Embryonic facial prominence (tissue), 1 donor: ENCODE measurements at regions not wholly inside any gene's neighbourhood (a gene's known extent, or its start where the extent isn't known, plus 50 kb on each side); places are given as distances from the start of the nearest gene placed in this dataset.

Experiments
- DNase-seq: peaks from one replicate; pipeline ENCODE4 v3.0.0-alpha.2; 2016; ENCODE audit errors: extremely low spot score

DNA sequence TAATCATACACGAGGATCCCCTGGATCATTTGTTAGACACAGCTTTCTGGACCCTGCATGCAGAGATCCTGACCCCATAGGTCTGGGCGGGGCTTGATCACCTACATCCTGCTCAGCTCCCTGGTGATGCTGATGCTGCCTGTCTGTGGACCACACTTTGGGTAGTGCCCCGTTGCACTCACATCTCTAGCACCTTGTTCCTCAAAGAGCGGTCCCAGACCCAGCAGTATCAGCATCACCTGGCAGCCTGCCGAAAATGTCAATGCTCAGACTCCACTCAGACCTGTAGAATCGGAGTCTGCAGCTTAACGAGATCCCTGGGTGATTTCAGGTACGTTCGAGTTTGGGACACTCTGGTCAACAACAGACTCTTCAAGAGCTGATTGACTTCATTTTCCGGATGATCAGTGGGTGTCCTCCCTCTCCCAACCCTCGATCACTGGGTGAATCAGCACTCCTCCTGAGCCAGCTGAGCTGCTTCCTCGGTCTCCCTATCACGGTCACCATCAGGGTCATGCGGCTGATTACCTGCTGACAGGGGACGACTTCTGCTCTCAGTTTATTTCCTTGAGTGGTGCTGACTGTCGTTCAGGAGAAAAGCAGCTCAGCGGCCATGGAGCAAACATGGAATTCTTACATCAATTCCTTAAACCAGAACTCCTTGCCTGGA is 150.6 kb upstream of the RAB12 start:
- DNase-seq: no peak

DNA sequence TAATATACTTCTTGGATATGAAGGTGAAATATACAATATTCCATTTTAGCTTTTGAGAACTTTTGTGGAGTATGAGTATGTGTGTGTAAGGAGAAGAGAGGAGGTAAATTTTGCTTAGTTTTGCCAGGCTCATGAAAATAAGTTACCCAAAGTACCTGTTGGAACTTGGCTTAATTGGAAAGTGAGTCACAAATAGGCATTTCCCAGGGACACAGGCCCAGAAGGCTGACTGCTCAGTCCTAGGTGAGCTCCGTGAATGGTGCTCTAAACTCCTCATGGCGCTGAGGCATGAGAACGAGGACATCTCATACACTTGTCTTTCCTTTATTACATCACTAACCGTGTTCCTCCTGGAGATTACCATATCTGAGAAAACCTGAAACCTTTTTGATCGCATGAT is 148.5 kb upstream of the RAB12 start:
- no peak for DNase-seq

DNA sequence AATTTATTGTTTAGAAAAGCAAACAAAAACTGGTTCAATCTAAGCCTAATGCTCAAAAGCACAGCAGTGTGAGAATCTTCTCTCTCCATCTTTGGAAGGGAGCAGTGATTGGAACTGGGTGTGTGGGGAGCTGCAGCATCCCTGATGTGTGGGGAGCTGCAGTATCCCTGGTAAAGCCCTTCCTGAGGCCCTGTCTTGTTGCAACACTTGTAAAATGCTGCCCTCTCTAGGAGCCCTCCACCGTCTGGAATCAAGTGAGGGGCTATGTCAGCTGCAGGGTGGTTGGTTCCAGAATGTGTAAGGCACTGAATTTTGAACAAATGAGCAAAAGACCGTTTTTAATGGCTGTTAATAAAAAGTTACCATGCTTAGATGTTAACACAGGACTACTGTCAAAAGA is 147.7 kb upstream of the RAB12 start:
- no peak for DNase-seq

DNA sequence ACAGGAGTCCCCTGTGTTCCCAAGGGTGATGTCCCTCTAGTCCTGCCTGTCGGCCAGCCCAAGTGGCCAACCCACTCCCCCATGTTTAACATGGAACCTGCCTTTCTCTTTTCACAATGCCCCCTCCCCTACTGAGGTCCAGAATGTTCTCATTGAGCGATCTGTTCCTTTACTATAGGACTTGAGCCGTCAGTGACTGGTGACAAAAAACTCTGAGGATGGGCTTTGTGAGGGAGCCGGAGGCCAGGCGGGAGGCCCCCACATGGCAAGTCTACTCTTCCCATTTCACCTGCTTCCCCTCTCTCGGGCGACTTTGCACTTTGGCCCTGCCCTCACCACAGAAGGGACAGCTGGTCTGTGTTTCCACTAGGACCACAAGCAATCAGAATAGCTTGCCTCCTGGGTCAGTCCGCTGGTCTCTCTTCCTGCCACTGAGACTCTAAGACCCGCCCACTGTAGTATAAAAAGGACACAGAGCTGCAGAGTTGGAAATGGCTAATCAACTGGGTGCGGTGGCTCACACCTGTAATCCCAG is 146.5 kb upstream of the RAB12 start:
- no peak for DNase-seq

DNA sequence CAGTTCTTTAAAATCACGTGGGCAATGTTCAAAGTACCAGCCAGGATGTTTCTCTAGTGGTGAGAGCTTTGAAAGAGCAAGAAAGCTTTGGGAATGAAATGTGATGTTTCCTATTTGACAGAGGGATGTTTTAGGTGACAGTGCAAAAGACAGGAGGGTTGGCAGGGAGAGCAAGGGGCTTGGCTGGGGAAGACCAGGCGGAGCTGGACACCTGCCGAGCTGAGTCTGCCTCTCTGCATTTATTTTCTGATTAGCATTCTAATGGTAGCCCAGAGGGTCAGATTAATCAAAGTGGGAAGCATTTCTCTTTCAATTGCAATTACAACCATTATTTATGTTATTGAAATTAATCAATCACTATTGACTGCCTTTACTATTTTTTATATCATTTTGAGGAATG is 145.4 kb upstream of the RAB12 start:
- no peak for DNase-seq

DNA sequence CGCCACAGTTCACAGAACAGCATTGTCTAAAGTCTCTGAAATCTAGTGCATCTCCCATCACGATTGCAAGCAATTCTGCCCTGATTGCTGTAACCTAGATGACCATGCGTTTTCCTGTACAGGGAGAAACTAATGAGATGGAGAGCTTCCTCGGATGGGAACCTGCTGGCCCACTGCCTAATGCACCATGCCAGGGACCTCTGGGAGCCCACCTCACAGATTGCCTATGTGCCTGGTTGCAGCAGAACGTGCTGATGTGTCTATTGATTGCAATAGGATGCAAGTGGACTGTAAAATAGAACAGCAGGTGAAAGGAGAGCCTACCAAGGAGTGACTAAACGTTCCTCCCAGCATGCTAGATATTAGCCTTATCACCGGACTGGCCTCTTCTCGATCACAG is 141.0 kb upstream of the RAB12 start:
- DNase-seq: no peak

DNA sequence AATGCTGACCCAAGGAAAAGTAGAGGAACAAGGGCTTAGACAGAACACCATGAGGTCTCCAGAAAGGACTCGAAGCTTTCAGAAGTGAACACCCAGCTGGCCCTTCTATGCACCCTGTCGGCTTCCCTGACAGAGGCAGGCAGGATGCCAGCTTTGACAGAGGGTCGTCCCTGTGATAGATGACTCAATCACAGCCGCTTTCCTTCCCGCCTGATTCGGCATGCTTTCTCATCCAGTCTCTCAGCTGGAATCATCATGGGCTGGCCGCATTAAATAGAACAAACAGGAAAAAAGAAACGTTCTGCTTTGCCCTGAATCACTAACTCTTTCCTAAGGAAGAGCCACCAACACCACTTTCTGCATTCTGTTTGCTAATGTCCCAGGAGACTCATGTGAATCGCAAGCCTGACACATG is 140.3 kb upstream of the RAB12 start:
- DNase-seq: no peak

DNA sequence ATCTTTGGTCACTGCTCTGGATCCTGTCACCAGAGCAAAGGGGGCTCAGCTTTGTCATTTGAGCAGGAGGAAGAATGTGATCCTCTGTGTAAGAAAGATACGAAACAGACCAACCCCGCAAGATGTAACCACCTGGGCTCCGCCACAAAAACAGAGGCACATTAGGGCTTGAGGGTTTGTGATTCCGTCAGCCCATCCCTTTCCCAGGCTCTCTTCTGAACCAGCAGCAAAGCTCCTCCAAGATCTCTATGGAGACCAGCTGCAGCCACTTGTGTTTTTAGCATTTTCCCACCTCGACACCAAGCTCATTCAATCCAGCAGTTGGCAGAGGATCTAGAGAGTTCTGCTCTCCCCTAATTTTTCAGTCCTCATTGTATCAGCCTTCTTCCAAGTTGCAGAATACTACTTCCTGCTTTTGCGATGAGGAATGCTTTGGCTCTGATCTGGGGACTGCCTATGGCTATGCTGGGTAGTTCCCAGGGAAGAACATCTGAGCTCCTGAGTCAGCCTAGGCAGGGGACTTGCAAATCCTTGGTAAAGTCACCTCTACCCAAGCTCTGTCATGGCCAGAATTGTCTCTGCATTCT is 139.6 kb upstream of the RAB12 start:
- no peak for DNase-seq

DNA sequence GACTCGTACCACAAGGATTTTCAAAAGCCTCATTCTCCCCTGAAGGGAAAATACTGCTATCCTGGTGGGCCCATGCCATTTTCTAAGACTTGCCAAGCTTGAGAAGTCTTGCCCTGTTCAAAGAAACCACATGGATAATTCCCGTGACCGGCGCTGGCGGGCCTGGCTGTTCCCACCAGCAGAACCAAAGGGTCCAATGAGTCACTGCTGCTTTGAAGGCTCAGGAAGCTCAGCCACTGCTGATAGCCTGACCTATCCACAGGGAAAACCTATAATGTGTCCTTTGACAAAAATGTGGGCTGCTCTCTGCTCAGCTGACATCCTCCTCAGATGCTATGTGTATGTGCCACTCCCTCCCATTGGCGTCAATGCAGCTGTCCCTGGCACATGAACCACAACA is 137.9 kb upstream of the RAB12 start:
- DNase-seq: no peak

DNA sequence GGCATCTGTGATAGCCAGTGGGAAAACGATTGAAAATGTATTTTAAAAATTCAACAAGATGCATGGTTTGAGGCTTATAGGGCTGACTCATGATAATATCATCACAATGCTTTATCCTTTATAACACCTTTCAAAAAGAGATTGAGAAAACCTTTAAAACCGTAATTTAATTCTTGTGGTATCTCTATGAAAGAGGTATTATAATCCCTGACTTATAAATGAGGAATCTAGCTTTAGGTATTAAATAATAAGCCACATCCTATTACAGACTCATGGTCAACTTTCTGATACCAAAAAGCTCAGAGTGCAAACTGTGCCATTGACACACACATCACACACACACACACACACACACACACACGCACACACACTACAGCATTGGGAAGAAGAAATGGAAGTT is 134.6 kb upstream of the RAB12 start:
- DNase-seq: no peak

DNA sequence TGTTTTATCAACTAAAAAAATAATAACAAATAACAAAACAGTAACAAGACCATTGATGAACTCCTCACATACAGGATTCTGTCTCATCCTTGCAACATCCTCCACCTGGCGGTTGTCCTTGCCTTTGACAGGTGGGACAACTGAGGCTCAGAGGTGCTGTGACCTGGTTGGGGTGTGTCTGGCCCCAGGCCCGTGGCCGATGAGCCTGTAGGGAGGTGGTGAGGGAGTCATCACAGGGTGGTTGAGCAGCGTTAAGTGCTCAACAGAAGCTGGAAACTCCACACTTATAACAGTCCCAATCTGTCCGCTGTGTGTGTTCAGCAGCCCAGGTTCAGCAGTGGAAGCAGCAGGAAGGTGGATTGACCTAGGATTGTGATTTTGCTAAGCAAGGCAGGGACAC is 131.6 kb upstream of the RAB12 start:
- no peak for DNase-seq

DNA sequence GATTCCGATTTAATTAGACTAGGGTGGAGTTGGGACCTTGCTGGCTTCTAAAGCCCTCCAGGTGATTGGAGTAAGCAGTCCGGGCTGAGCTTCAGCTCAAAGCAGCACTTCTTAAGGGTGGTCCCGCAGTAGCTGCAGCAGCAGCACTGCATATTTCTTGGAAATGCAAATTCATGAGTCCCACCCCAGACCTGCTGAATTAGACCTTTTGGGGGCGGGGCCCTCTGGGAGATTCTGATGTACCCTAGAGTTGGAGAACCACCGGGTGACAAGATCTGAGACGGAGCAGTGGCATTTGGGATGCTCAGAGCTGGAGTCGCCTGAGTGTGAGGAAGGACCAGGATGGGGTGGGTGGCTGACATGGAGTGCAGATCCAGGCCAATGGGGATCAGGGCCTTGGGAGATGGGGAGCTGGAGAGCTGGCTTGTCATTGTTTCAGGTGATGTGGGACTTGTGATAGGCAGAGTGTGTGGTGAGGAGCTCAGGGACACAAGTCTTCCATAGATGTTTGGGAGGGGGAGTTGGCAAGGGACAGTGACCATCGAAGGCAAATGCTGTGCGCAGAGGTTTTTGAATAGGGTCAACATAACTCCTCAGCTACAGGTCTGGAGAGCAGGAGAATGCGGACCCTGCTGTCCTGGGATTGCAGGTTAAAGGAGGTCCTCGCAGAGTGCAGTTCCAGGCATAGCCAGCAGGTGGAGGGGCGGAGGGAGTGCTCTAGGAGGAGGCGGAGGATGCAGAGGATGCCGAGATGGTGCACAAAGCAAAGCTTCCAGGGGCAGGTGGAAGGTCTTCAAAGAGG is 130.9 kb upstream of the RAB12 start:
- DNase-seq: no peak

DNA sequence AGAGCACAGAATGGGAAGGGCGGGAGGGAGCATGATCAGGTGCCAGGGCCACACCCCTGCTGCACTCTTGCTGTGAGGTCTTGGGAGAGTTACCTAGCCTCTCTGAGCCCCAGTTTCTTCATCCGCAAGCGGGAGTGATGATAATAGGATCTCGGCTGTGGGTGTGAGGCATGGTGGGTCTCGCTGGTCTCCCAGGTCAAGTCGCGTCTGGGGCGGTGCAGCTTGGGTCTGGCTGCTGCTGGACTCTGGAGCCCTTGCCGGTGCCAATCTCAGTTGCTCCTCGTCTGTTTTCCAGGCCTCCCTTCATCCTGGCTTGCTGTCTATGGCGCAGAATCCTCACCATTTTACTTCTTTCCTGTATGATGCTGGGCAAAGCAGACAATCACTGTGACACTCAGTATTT is 130.3 kb upstream of the RAB12 start:
- no peak for DNase-seq

DNA sequence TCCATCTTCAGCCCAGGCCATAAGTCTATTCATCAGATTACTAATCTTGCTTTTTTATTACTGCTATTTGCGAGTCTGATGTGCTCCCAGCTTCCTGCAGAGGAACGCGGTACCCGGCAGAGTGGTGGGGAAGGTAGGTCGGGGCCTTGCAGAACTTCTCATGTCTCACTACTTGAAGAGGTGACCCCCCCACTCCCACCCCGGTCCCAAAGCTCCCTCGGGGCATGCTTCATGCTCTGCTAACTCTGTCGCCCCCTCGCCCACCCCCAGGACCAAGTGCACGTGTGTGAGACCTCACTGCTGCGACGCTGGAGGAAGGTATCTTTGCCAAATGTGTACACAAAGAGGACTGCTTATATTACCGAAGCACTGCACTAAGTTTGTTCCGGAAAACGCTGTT is 129.4 kb upstream of the RAB12 start:
- no peak for DNase-seq

DNA sequence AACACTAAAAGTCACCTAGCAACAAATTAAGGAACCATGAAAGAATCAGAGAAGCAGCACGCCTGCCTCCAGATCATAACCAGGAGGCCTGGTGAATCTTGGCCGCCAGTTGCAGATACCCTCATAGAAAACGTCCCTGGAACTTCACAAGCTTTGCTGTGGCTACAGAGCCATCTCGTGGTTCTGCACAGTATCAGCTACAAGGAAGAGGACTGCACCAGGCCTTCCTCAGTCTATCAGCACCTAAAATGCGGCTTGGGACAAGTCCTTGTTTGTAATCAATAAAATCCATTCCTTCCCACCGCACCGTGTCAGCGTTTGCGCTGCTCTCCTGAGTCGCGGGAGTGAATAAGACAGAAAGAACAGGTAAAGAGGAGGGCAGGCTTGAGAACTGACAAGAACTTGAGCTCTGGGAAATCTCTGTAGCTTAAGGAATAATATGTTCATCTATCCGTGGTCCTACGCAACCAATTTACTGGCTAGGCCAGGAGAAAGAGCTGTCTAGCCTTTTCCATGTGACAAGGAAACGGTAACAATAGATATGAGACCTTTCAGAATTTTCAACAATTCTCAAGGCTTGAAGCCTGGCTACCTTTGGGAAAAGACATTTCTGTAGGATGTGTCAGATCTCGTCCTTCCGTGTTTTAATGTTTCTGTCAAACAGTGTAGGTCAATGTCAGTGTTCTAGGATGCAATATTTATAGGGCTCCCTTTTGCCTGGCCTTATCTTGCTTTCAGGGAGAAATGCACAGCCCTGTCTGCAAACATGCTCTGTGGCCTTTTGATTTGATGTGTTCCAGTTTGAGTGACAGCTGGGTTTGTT is 128.5 kb upstream of the RAB12 start:
- DNase-seq: peak; percentile 50

DNA sequence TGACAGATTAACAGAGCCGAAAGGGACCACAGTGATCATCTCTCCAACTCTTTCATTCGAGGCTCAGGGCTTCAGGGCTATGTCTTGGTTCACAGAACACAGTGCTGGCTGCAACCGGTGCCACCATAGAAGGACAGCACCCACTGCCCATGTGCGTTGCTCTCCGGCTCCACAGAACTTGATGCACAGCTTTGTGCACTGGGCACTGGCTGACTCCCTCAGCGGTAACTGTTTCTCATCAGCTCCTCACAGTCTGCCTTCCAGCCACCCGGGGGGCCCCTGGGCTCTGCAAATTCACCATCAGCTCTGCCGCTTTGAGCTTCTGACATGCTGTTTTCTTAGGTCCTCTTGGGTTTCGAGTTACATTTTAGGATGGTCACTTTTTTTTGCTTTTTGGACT is 124.3 kb upstream of the RAB12 start:
- DNase-seq: no peak

DNA sequence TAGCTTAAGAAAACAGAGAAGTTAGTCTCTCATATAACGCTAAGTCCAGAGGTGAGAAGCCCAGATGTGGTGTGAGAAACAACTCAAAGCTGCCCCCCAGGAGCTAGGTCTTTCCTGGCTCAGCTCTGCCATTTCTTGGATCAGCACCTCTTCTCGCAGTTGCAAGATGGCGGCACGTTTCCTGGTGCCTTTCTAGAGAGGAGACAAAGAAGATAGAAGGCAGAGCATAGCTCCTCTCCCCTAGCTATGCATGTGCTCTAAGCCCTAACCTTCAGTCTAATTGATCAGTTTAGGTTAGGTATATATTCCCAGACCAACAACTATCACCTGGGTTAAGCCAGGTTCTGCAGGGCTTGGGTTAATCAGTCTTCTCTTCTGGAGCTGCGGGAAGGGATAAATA is 119.5 kb upstream of the RAB12 start:
- DNase-seq: no peak

DNA sequence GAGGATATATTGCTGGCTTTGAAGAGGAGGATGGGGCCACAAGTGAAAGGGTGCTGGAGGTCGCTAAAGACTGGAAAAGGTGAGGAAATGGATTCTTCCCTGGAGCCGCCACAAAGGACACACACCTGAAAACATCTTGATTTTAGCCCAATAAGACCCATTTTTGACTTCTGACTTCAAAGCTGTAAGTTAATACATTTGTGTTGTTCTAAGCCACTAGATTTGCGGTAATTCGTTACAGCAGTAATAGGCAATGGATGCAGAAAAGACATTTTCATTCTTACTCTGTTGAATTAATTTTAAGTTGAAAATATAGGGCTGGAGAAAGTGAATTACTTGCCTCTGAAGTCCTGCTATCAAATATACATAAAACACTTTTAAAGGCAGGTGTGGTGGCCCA is 117.7 kb upstream of the RAB12 start:
- no peak for DNase-seq

DNA sequence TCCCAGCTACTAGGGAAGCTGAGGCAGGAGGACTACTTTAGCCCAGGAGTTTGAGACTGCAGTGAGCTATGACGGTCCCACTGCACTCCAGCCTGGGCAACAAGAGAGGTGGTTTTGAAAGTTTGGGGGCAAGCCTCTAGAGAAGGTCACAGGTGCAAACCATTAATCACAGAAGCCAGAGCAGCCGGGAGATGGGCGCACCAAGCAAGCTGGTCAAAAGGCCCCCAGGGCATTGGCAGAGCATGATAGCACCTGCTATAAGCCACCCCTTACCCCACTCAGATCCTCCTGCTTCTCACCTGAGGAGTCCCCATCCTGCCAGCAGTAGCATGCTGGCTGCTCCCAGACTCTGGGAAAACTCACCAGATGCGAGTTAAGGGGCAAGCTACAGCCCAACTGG is 116.1 kb upstream of the RAB12 start:
- no peak for DNase-seq

DNA sequence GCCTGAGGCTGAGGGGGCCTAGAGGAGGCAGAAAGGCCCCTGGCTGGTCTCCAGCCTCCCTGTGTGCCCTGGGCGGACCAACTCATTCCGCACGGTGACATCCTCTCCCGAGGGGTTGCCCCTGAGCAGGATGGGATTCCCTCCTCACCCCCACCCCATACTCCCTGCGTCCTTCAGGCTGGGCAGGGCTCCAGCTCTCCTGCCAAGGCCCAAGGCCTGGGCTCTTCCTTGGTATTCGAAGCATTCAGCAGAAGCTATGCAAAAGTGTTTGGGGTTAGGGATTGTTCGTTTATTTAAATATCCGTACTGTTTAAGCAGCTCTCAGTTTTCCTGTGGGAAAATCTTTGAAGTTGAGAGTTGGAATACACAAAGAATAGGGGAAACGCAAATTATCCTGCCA is 113.1 kb upstream of the RAB12 start:
- DNase-seq: no peak

DNA sequence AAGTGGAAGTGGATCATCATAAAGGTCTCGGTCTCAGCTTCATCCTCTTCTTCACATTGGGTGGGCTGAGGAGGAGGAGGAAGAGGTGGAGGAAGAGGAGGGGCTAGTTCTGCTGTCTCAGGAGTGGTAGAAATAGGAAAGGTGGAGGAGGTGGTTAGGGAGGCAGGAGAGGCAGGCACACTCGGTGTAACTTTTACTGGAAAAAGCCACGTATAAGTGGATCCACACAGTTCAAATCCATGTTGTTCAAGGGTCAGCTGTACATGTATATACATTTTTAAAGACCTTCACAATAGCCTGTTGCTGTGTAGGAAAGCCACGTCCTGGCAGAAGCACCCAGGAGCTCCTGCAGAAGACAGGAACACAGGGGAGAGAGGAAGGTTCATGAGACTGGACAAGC is 110.3 kb upstream of the RAB12 start:
- DNase-seq: no peak
